Psoas muscle (tissue), 7 donors: ENCODE measurements at regions not wholly inside any gene's neighbourhood (a gene's known extent, or its start where the extent isn't known, plus 50 kb on each side); places are given as distances from the start of the nearest gene placed in this dataset.

Experiments used
- ATAC-seq, 4 donors: fragments of 200-7000 bp; cut with Tn5 transposase; one replicate each; pipeline ENCODE4 v1.9.1; 2020; ENCODE audit warnings: moderate library complexity in 3 of 4, mild to moderate bottlenecking in 2 of 4
- DNase-seq, 2 donors: peaks; one replicate each; pipeline ENCODE4 v3.0.0-alpha.2; 2020
- H3K27ac ChIP-seq: fragments of 200-600 bp; one replicate; pipeline ENCODE4 v1.8.0; 2022
- H3K27me3 ChIP-seq, 3 donors: fragments of 200-600 bp in 1 of 3; one replicate each; pipeline versions ENCODE4 v1.6.1 to v1.8.0; 2013 to 2022; ENCODE audit warnings: low read length in 2 of 3, mild to moderate bottlenecking in 2 of 3, moderate library complexity in 1 of 3; ENCODE audit not compliant: insufficient read depth in 3 of 3
- H3K36me3 ChIP-seq, 2 donors: fragments of 200-600 bp in 1 of 2; one replicate each; pipeline versions ENCODE4 v1.6.1 to v1.8.0; 2013 to 2022; ENCODE audit warnings: low read depth in 1 of 2, mild to moderate bottlenecking in 1 of 2, moderate library complexity in 1 of 2; ENCODE audit not compliant: insufficient read depth in 1 of 2
- H3K4me1 ChIP-seq: fragments of 200-600 bp; one replicate; pipeline ENCODE4 v1.8.0; 2022
- H3K4me3 ChIP-seq: fragments of 200-600 bp; one replicate; pipeline ENCODE4 v1.8.0; 2022; ENCODE audit warnings: mild to moderate bottlenecking
- H3K9me3 ChIP-seq: fragments of 200-600 bp; one replicate; pipeline ENCODE4 v1.8.0; 2022
- WGBS, 3 donors: extraction: QIAGEN DNeasy Blood & Tissue Kit; methylation state at CpG; one replicate each; pipeline versions ENCODE4 v1.1.6 to v1.1.7; 2013; 5-methylcytosine and 5-hydroxymethylcytosine counted together
- intact Hi-C, 2 donors: fragments of 100-400 bp; cut with DNase I; formaldehyde crosslinking; loops; one replicate each; pipeline versions ENCODE4 v1.11.0 to v1.14.2; 2022
- TF ChIP-seq, protein P1 (sequence below): fragments of 200-600 bp; IDR thresholded peaks from one replicate; pipeline ENCODE4 v1.8.0; 2022; ENCODE audit warnings: antibody characterized with exemption
- donor health status: healthy with polysubstance abuse.
- donor health status: DM: no; HTN: no; CAD: no; lungs with moderate emphysema.
- donor health status: Bipolar disorder and iron deficiency.
- donor health status: healthy.
- donor health status: DM: yes; HTN: yes; CAD: no.
- donor health status: DM: no; HTN: no; CAD: no.
- donor health status: DM: yes; HTN: yes; CAD: no.

DNA sequence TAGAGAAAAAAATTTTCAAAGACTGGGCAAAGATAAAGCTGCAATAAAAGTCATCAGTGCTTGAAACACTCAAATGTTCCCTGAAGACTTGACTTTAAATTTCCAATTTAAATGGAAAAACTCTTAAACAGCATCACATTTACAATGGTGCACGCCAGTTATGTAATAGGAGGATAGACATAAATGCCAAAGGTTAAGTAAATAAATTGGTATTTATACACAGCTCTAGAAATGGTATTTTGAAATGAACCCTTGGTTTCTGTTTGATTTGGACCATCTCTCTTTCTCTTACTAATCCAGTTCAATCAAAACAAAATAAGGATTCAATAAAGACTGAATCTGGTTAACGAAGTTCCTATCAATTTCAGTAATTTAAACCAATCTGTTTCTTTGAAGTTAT, 272.6 kb downstream of the GPM6A start:
- H3K27ac ChIP-seq: no peak overlapping the region
- TF ChIP-seq, protein P1, sequence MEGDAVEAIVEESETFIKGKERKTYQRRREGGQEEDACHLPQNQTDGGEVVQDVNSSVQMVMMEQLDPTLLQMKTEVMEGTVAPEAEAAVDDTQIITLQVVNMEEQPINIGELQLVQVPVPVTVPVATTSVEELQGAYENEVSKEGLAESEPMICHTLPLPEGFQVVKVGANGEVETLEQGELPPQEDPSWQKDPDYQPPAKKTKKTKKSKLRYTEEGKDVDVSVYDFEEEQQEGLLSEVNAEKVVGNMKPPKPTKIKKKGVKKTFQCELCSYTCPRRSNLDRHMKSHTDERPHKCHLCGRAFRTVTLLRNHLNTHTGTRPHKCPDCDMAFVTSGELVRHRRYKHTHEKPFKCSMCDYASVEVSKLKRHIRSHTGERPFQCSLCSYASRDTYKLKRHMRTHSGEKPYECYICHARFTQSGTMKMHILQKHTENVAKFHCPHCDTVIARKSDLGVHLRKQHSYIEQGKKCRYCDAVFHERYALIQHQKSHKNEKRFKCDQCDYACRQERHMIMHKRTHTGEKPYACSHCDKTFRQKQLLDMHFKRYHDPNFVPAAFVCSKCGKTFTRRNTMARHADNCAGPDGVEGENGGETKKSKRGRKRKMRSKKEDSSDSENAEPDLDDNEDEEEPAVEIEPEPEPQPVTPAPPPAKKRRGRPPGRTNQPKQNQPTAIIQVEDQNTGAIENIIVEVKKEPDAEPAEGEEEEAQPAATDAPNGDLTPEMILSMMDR: no peak
- no peaks in the 10 kb centered on the region for H3K9me3 ChIP-seq
- no peaks in the 10 kb centered on the region for H3K36me3 ChIP-seq
- H3K4me3 ChIP-seq: no peak overlapping the region
- no peaks in the 10 kb centered on the region for H3K4me1 ChIP-seq
- intact Hi-C loops: no loop called here
- no peak for DNase-seq
- no peaks in the 10 kb centered on the region for H3K27me3 ChIP-seq
- 52 to 60% (median 53%) methylated on average over 2 of the region's 2 CpGs for WGBS, 3 donors
- ATAC-seq: no peak

DNA sequence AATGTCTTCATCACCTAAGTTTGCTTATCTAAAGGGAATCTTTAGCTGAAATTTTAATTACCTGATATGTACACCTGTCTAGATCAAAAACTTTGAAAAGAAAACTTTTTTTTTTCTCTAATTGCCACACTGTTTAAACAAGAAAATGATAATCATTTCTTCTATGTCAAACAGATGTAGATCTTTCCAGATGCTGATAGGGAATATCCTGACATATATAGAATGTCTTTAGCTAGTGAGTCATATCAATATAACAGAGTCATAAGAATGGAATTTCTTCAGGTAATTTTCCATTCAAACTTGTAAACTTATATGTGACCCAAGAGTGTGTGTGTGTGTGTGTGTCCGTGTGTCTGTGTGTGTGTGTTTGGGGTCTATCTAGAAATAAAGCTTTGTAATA, 271.9 kb downstream of the GPM6A start:
- ATAC-seq: no peak
- TF ChIP-seq, protein P1: no peak
- H3K4me1 ChIP-seq: no peaks in the 10 kb centered on the region
- WGBS, 3 donors: 93 to 97% (median 96%) methylated on average over 1 of the region's 1 CpG
- DNase-seq: no peak
- H3K27me3 ChIP-seq: no peaks in the 10 kb centered on the region
- no peaks in the 10 kb centered on the region for H3K9me3 ChIP-seq
- intact Hi-C loops: no loop called here
- no peak overlapping the region for H3K4me3 ChIP-seq
- H3K36me3 ChIP-seq: no peaks in the 10 kb centered on the region
- H3K27ac ChIP-seq: no peak overlapping the region

DNA sequence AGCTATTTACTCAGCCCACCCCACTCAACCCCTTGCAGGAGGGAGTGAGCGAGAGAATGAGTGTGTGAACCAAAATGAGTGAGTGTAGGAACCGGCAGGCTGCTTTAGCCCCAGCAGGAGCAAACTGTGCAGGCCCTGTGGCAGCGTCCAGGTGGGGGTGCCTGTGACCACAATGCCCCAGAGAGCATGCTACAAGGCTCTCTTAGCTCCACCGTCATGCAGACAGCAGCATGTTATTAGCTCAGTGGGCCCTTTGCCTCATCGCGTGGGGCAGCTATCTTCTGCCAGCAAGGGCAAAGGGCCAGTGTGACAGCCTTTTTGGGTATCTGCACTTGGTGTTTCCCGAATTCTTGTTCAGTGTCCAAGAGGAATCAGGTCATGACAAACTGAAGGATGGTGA, 271.3 kb downstream of the GPM6A start:
- 75 to 77% (median 76%) methylated on average over 7 of the region's 7 CpGs for WGBS, 3 donors
- DNase-seq (no peak), ATAC-seq (no peak)
- Histone ChIP-seq H3K4me3 (no peak overlapping the region), H3K27me3 (no peaks in the 10 kb centered on the region), H3K9me3 (no peaks in the 10 kb centered on the region), H3K36me3 (no peaks in the 10 kb centered on the region), H3K4me1 (no peaks in the 10 kb centered on the region), H3K27ac (no peak overlapping the region)
- TF ChIP-seq, protein P1: no peak
- intact Hi-C loops: no loop called here

DNA sequence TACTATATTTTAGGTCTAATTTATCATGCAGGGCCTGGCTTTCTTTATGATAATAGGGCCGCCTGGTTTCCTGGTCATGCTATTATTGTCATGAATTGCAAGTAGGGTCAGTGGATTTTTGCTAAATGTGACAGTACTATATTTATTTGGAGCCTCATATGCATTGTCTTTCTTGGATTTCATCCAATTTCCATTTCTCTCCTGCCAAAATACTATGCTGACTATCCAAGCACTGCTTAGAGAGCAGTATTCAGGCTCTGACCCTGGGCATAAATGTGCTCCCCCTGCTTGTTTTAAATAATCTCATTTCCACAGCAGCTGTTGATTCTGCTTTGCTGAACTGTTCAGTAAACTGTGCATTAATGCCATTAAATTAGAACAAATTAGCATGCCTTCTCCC, 269.3 kb downstream of the GPM6A start:
- no peak for ATAC-seq

DNA sequence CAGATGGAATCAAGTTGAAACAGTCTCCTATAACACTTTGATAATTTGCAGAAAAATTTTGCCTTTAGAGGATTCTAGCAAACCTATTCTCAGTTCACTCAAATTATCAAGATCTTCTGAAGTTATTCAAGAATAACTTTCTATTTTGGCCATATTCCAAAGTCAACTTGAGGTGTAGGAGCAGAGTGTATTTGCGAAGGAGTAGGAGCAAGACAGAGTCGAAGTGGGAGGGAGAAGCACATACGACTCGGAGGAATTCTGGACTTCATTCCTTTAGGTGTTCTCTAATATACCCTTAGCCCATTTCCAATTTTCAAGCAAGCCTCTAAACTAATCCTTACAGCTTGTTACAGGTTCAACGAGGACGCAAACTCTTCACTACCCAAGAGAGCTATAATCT, 252.9 kb downstream of the GPM6A start:
- no peak for ATAC-seq
- intact Hi-C loops: no loop called here
- no peaks in the 10 kb centered on the region for H3K36me3 ChIP-seq

More for the DNA sequence above, 269.3 kb downstream of the GPM6A start:
- Histone ChIP-seq H3K4me3 (no peak overlapping the region), H3K9me3 (no peaks in the 10 kb centered on the region), H3K36me3 (no peaks in the 10 kb centered on the region), H3K27ac (no peak overlapping the region), H3K4me1 (no peaks in the 10 kb centered on the region), H3K27me3 (no peaks in the 10 kb centered on the region)
- DNase-seq: no peak
- TF ChIP-seq, protein P1: no peak
- WGBS, 3 donors: 29 to 41% (median 32%) methylated on average over 1 of the region's 1 CpG
- intact Hi-C loops: no loop called here

More for the DNA sequence above, 252.9 kb downstream of the GPM6A start:
- DNase-seq: no peak
- TF ChIP-seq, protein P1: no peak
- no peaks in the 10 kb centered on the region for H3K4me1 ChIP-seq
- no peak overlapping the region for H3K27ac ChIP-seq
- no peak overlapping the region for H3K4me3 ChIP-seq
- no peaks in the 10 kb centered on the region for H3K27me3 ChIP-seq
- 55 to 66% (median 62%) methylated on average over 6 of the region's 6 CpGs for WGBS, 3 donors
- no peaks in the 10 kb centered on the region for H3K9me3 ChIP-seq
